H1 (cell line): ENCODE measurements at regions not wholly inside any gene's neighbourhood (a gene's known extent, or its start where the extent isn't known, plus 50 kb on each side); places are given as distances from the start of the nearest gene placed in this dataset.

Source experiments
- RXRA ChIP-seq: IDR thresholded peaks from 2 replicates; pipeline ENCODE4 v1.6.1; 2011; ENCODE audit warnings: low read depth, mild to moderate bottlenecking, low read length, moderate library complexity; ENCODE audit not compliant: insufficient read depth
- SP2 ChIP-seq: IDR thresholded peaks from 2 replicates; pipeline ENCODE4 v1.6.1; 2012; ENCODE audit warnings: mild to moderate bottlenecking, low read length, inconsistent platforms

- TF ChIP-seq SP2 (no peak), RXRA (no peak)
These were observed 211.4 kb downstream of the KCNRG start (continued) for GRCh38 chr13:50226515-50227155.
